CD4-positive, alpha-beta T cell (primary cell): ENCODE measurements at regions not wholly inside any gene's neighbourhood (a gene's known extent, or its start where the extent isn't known, plus 50 kb on each side); places are given as distances from the start of the nearest gene placed in this dataset.

ENCODE experiments used
- ATAC-seq: fragments of 200-7000 bp; cut with Tn5 transposase; one replicate; pipeline ENCODE4 v1.10.0; 2022; ENCODE audit warnings: mild to moderate bottlenecking; ENCODE audit not compliant: poor library complexity
- CTCF ChIA-PET: fragments of 350-600 bp; sonication (Branson Sonifier 250); formaldehyde crosslinking; loops from one replicate; lab custom pipeline; 2021; ENCODE audit warnings: antibody characterized with exemption, inconsistent platforms; lab: Charles Lee
- POLR2A ChIA-PET: fragments of 350-600 bp; sonication (Branson Sonifier 250); formaldehyde crosslinking; loops from one replicate; lab custom pipeline; 2021; ENCODE audit warnings: antibody characterized with exemption, inconsistent platforms; lab: Charles Lee
- DNase-seq, 14 experiments: peaks; one replicate each; pipeline ENCODE4 v3.0.0-alpha.2; 2013 to 2020; ENCODE audit warnings: mixed read lengths in 2 of 14
- H3K27ac ChIP-seq, 2 donors: one replicate each; pipeline versions ENCODE4 v1.5.1 to v1.7.0; 2013; ENCODE audit warnings: low read length in 2 of 2, low read depth in 1 of 2, mild to moderate bottlenecking in 1 of 2
- H3K27me3 ChIP-seq, 2 experiments: 1 replicate in 1 of 2; 2 replicates in 1 of 2; pipeline versions ENCODE4 v1.6.1 to v1.7.0; 2013; ENCODE audit warnings: low read length in 2 of 2, control low read depth in 1 of 2, mild to moderate bottlenecking in 1 of 2, moderate library complexity in 1 of 2; ENCODE audit not compliant: insufficient read depth in 2 of 2, control insufficient read depth in 1 of 2
- H3K36me3 ChIP-seq: one replicate; pipeline ENCODE4 v1.6.1; 2013; ENCODE audit warnings: low read length, control low read depth; ENCODE audit not compliant: insufficient read depth
- H3K4me1 ChIP-seq: one replicate; pipeline ENCODE4 v1.6.1; 2013; ENCODE audit warnings: low read length, control low read depth; ENCODE audit not compliant: insufficient read depth
- H3K4me3 ChIP-seq: one replicate; pipeline ENCODE4 v1.5.1; 2013; ENCODE audit warnings: mild to moderate bottlenecking, low read length, moderate library complexity
- H3K9me3 ChIP-seq, 2 experiments: 1 replicate in 1 of 2; 2 replicates in 1 of 2; pipeline versions ENCODE4 v1.6.1 to v1.7.0; 2013; ENCODE audit warnings: low read length in 2 of 2, mild to moderate bottlenecking in 2 of 2, control low read depth in 1 of 2, moderate library complexity in 1 of 2; ENCODE audit not compliant: control insufficient read depth in 1 of 2, insufficient read depth in 1 of 2
- H3K27ac Mint-ChIP-seq: one replicate; pipeline ENCODE4 v1.8.0; 2020; ENCODE audit warnings: mixed read lengths
- H3K27me3 Mint-ChIP-seq: one replicate; pipeline ENCODE4 v1.8.0; 2021; ENCODE audit warnings: mixed read lengths
- H3K36me3 Mint-ChIP-seq: one replicate; pipeline ENCODE4 v1.8.0; 2021; ENCODE audit warnings: low read depth, mixed read lengths
- H3K4me1 Mint-ChIP-seq: one replicate; pipeline ENCODE4 v1.8.0; 2021; ENCODE audit warnings: low read depth, mixed read lengths
- H3K4me3 Mint-ChIP-seq: one replicate; pipeline ENCODE4 v1.8.0; 2020; ENCODE audit warnings: mild to moderate bottlenecking, mixed read lengths
- H3K9me3 Mint-ChIP-seq: one replicate; pipeline ENCODE4 v1.8.0; 2020; ENCODE audit warnings: mixed read lengths
- CTCF ChIP-seq: fragments of 200-600 bp; IDR thresholded peaks from one replicate; pipeline ENCODE4 v1.8.0; 2022; ENCODE audit warnings: antibody characterized with exemption, mild to moderate bottlenecking
- intact Hi-C, 2 experiments: fragments of 100-400 bp; cut with DNase I in 1 of 2; cut with micrococcal nuclease in 1 of 2; formaldehyde crosslinking; loops; one replicate each; pipeline versions ENCODE4 v1.15.1 to v1.9.0; 2023 to 2025; cut with DNase I, micrococcal nuclease

- ATAC-seq (no peak), DNase-seq (no peak)
- H3K27me3 ChIP-seq, result no peaks in the 10 kb centered on the region
- Mint-ChIP-seq H3K27ac (no peak overlapping the region), H3K4me3 (no peak overlapping the region), H3K9me3 (peaks cover 2% of the 10 kb centered on the region), H3K27me3 (no peaks in the 10 kb centered on the region), H3K4me1 (no peaks in the 10 kb centered on the region), H3K36me3 (no peaks in the 10 kb centered on the region)
- no peak overlapping the region for H3K4me3 ChIP-seq
- no peaks in the 10 kb centered on the region for H3K4me1 ChIP-seq
- ChIA-PET CTCF (no interaction called here), POLR2A (no interaction called here)
- intact Hi-C loops, result no loop called here
- H3K36me3 ChIP-seq, result no peaks in the 10 kb centered on the region
- TF ChIP-seq CTCF, result no peak
- peaks cover 0 to 4% of the 10 kb centered on the region in 2 experiments for H3K9me3 ChIP-seq
- no peak overlapping the region for H3K27ac ChIP-seq
These were observed 2190.2 kb upstream of the PIK3C3 start for GRCh38 chr18:39764873-39765272.

- ATAC-seq, result no peak
- intact Hi-C loops, result no loop called here
- no peak for DNase-seq
- H3K4me3 Mint-ChIP-seq, result no peak overlapping the region
- no peak for TF ChIP-seq CTCF
- Histone ChIP-seq H3K27me3 (no peaks in the 10 kb centered on the region), H3K27ac (no peak overlapping the region), H3K4me3 (no peak overlapping the region), H3K4me1 (no peaks in the 10 kb centered on the region), H3K9me3 (peaks cover 0 to 4% of the 10 kb centered on the region in 2 experiments), H3K36me3 (no peaks in the 10 kb centered on the region)
- ChIA-PET CTCF (no interaction called here), POLR2A (no interaction called here)
- no peak overlapping the region for H3K27ac Mint-ChIP-seq
- H3K27me3 Mint-ChIP-seq, result no peaks in the 10 kb centered on the region
- H3K36me3 Mint-ChIP-seq, result no peaks in the 10 kb centered on the region
- no peaks in the 10 kb centered on the region for H3K4me1 Mint-ChIP-seq
- peaks cover 10% of the 10 kb centered on the region for H3K9me3 Mint-ChIP-seq
These were observed 2193.8 kb upstream of the PIK3C3 start for GRCh38 chr18:39761273-39761672.

DNA sequence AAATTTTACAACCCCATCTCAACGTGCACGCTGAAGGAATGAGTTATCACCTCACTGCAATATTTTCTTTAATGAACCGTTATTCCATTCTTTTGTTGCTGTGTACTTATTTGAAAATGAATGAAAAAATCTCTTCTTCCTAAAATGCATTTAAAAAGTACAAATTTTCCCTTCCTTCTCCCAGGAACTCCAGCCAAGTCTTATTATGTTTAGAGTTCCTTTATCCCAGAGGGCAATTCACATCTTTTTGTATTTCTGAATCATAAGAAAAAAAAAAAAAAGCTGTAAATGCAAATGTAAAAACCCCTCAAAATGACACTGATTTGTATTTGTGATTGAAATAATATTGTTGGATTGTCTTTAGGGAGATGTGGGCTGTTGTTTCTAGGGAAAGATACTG is 2194.3 kb upstream of the CELF4 start:
- H3K9me3 ChIP-seq, result peaks cover 0 to 9% of the 10 kb centered on the region in 2 experiments
- ChIA-PET POLR2A (no interaction called here), CTCF (no interaction called here)
- H3K4me1 Mint-ChIP-seq, result no peaks in the 10 kb centered on the region
- DNase-seq (no peak), ATAC-seq (no peak)
- H3K27ac ChIP-seq, result no peak overlapping the region
- no peak overlapping the region for H3K27ac Mint-ChIP-seq
- H3K27me3 Mint-ChIP-seq, result no peaks in the 10 kb centered on the region
- H3K27me3 ChIP-seq, result no peaks in the 10 kb centered on the region
- H3K36me3 Mint-ChIP-seq, result no peaks in the 10 kb centered on the region
- intact Hi-C loops, result no loop called here
- no peaks in the 10 kb centered on the region for H3K36me3 ChIP-seq
- no peak overlapping the region for H3K4me3 Mint-ChIP-seq
- H3K9me3 Mint-ChIP-seq, result peaks cover 13% of the 10 kb centered on the region
- no peak overlapping the region for H3K4me3 ChIP-seq
- no peaks in the 10 kb centered on the region for H3K4me1 ChIP-seq
- TF ChIP-seq CTCF, result no peak
